ENCODE measurements at regions not wholly inside any gene's neighbourhood (a gene's known extent, or its start where the extent isn't known, plus 50 kb on each side); places are given as distances from the start of the nearest gene placed in this dataset.

GRCh38 chr2:136651456-136652010 lies 113.8 kb upstream of the THSD7B start:
- no peak for DNase-seq (ENCODE audit: low read depth)
- Histone ChIP-seq H3K27me3 (ENCODE audit: control insufficient read depth, insufficient read depth, low read length) (no peaks in the 10 kb centered on the region), H3K36me3 (ENCODE audit: control insufficient read depth, insufficient read depth, low read length) (no peaks in the 10 kb centered on the region), H3K4me3 (ENCODE audit: low read depth, low read length) (no peak overlapping the region)
- TF ChIP-seq, protein P1, sequence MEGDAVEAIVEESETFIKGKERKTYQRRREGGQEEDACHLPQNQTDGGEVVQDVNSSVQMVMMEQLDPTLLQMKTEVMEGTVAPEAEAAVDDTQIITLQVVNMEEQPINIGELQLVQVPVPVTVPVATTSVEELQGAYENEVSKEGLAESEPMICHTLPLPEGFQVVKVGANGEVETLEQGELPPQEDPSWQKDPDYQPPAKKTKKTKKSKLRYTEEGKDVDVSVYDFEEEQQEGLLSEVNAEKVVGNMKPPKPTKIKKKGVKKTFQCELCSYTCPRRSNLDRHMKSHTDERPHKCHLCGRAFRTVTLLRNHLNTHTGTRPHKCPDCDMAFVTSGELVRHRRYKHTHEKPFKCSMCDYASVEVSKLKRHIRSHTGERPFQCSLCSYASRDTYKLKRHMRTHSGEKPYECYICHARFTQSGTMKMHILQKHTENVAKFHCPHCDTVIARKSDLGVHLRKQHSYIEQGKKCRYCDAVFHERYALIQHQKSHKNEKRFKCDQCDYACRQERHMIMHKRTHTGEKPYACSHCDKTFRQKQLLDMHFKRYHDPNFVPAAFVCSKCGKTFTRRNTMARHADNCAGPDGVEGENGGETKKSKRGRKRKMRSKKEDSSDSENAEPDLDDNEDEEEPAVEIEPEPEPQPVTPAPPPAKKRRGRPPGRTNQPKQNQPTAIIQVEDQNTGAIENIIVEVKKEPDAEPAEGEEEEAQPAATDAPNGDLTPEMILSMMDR (IDR thresholded peaks at IDR 0.05; ENCODE audit: insufficient read depth, low read length, poor library complexity, severe bottlenecking), result no peak

- H3K27me3 ChIP-seq (ENCODE audit: control insufficient read depth, insufficient read depth, low read length), result no peaks in the 10 kb centered on the region
- H3K4me3 ChIP-seq (ENCODE audit: low read depth, low read length), result no peak overlapping the region
- TF ChIP-seq, protein P1 (IDR thresholded peaks at IDR 0.05; ENCODE audit: insufficient read depth, low read length, poor library complexity, severe bottlenecking), result no peak
- H3K36me3 ChIP-seq (ENCODE audit: control insufficient read depth, insufficient read depth, low read length), result no peaks in the 10 kb centered on the region
- no peak for DNase-seq (ENCODE audit: low read depth)
Observed at GRCh38 chr2:136647039-136647438, 118.3 kb upstream of the THSD7B start.

DNA sequence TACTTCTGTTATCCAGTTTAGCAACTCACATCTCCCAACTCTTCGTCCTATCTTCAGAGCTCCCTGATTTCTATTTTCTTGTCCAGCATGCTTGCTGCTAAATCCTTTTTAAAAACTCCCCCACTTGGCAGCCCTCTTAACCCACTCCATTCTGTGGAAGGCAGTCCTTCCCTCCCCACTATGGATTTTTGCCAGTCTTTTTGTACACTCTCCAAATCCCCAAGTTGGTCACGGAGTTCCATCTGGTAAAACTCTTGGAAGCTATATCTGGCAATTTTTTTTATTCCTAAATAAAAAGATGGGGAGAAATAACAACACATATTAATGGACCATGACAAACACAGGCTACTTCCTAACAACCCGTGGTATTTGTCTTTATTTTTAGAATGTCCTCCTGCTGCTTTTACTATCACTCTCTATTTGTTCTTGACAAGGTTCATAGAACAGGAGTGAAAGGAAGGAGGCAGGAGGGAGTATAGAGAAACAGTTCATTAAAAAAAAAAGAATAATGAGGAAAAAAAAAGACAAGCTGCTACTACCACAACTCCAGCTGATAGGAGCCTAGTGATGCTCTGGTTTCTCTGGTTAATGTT lies 120.0 kb upstream of the THSD7B start:
- TF ChIP-seq, protein P1 (IDR thresholded peaks at IDR 0.05; ENCODE audit: insufficient read depth, low read length, poor library complexity, severe bottlenecking), result no peak
- Histone ChIP-seq H3K27me3 (ENCODE audit: control insufficient read depth, insufficient read depth, low read length) (no peaks in the 10 kb centered on the region), H3K36me3 (ENCODE audit: control insufficient read depth, insufficient read depth, low read length) (no peaks in the 10 kb centered on the region), H3K4me3 (ENCODE audit: low read depth, low read length) (no peak overlapping the region)
- no peak for DNase-seq (ENCODE audit: low read depth)

DNA sequence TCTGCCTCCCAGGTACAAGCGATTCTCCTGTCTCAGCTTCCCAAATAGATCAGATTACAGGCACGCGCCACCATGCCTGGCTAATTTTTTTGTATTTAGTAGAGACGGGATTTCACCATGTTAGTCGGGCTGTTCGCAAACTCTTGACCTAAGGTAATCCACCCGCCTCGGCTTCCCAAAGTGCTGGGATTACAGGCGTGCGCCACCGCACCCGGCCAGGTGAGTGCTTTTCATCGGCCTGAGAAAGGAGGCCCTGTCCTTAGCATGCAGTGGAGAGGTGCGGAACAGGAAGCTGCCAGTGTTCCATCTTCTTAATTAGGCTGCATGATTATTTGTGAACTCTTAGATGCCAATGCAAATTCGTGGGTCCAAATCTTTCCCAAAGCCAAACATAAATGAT lies 125.7 kb upstream of the THSD7B start:
- DNase-seq (ENCODE audit: low read depth), result no peak
- no peaks in the 10 kb centered on the region for H3K36me3 ChIP-seq (ENCODE audit: control insufficient read depth, insufficient read depth, low read length)
- no peaks in the 10 kb centered on the region for H3K27me3 ChIP-seq (ENCODE audit: control insufficient read depth, insufficient read depth, low read length)
- no peak overlapping the region for H3K4me3 ChIP-seq (ENCODE audit: low read depth, low read length)
- TF ChIP-seq, protein P1 (IDR thresholded peaks at IDR 0.05; ENCODE audit: insufficient read depth, low read length, poor library complexity, severe bottlenecking), result no peak

DNA sequence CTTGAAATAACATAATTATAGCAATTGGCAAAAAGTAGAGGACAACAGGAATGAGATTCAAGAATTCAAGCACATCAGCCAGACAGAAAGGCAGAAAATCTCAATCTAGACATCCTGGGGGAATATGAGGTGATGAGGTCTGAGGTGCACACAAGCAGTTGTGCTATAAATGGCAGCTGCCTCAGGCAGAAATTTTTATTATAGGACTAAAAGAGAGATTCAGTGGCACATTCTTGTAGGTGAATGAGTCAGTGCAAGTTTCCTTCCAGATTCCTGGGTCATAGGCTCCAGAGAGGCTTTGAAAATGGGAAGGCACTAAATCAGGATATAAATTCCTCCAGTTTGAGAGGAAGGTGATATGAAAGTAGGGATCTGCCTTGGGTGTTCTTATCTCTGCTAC lies 127.2 kb upstream of the THSD7B start:
- no peaks in the 10 kb centered on the region for H3K27me3 ChIP-seq (ENCODE audit: control insufficient read depth, insufficient read depth, low read length)
- no peak overlapping the region for H3K4me3 ChIP-seq (ENCODE audit: low read depth, low read length)
- TF ChIP-seq, protein P1 (IDR thresholded peaks at IDR 0.05; ENCODE audit: insufficient read depth, low read length, poor library complexity, severe bottlenecking), result no peak
- no peaks in the 10 kb centered on the region for H3K36me3 ChIP-seq (ENCODE audit: control insufficient read depth, insufficient read depth, low read length)
- DNase-seq (ENCODE audit: low read depth), result no peak

DNA sequence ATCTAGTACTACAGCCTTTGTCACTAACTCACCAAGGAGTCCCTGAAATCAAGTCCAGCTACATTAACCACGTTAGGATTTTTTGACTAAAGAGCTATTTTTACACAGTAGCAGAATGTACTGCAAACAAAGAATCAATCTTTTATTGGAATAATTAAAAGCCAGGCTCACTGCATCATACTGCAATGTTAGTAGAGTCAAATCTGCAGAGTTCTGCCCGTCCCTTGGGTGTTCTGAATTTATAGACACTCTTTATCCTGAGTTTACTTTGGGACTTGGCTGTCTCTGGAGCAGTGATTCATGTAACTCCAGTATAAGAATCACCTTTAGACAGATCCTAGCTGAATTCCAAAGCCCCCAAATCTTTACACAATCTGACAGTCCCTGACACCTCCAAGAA lies 127.9 kb upstream of the THSD7B start:
- Histone ChIP-seq H3K4me3 (ENCODE audit: low read depth, low read length) (no peak overlapping the region), H3K36me3 (ENCODE audit: control insufficient read depth, insufficient read depth, low read length) (no peaks in the 10 kb centered on the region), H3K27me3 (ENCODE audit: control insufficient read depth, insufficient read depth, low read length) (no peaks in the 10 kb centered on the region)
- no peak for DNase-seq (ENCODE audit: low read depth)
- TF ChIP-seq, protein P1 (IDR thresholded peaks at IDR 0.05; ENCODE audit: insufficient read depth, low read length, poor library complexity, severe bottlenecking), result no peak

All from kidney epithelial cell (primary cell).